GM12891 (cell line): ENCODE measurements at regions not wholly inside any gene's neighbourhood (a gene's known extent, or its start where the extent isn't known, plus 50 kb on each side); places are given as distances from the start of the nearest gene placed in this dataset.

ENCODE experiments used
- PAX5 ChIP-seq: IDR thresholded peaks from 2 replicates; pipeline ENCODE4 v1.6.1; 2011; ENCODE audit warnings: low read length, moderate library complexity, mild to moderate bottlenecking; ENCODE audit not compliant: insufficient read depth, severe bottlenecking
- POLR2A ChIP-seq: IDR thresholded peaks from 2 replicates; pipeline ENCODE4 v1.6.1; 2011; ENCODE audit warnings: low read depth, low read length, control low read depth
- POLR2AphosphoS5 ChIP-seq: IDR thresholded peaks from 2 replicates; pipeline ENCODE4 v1.6.1; 2011; ENCODE audit warnings: low read depth, low read length, control low read depth
- POU2F2 ChIP-seq: IDR thresholded peaks from 2 replicates; pipeline ENCODE4 v1.6.1; 2011; ENCODE audit warnings: low read depth, mild to moderate bottlenecking, control low read depth, low read length, moderate library complexity
- SPI1 ChIP-seq: IDR thresholded peaks from 2 replicates; pipeline ENCODE4 v1.6.1; 2011; ENCODE audit warnings: low read depth, low read length, control low read depth
- TAF1 ChIP-seq: IDR thresholded peaks from 2 replicates; pipeline ENCODE4 v1.6.1; 2011; ENCODE audit warnings: low read depth, low read length, control low read depth

DNA sequence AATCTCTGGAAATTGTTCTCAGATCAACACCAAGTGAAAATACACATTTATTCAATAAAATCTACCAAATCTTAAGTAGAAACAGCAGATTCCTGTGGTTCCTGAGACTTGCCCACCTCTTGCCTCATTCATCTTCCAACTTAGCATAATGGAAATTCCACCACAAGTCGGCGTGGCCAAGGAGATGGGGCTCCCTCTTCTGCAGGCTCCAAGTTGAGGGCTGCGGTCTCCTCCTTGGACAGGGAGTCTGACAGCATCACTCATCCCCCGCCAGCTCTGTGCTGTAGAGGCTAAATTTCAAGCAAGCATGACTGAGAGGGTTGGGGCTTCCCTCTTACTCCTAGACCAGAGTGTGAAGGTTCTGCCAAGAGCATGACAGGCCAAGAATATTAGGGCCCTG is 273.7 kb downstream of the DIRAS2 start:
- TF ChIP-seq POLR2A (no peak), POLR2AphosphoS5 (no peak), SPI1 (no peak), TAF1 (no peak), POU2F2 (no peak), PAX5 (no peak)
